NCI-H345 treated with DMSO at 0.1 percent for 48 hours (cell line): ENCODE measurements at regions not wholly inside any gene's neighbourhood (a gene's known extent, or its start where the extent isn't known, plus 50 kb on each side); places are given as distances from the start of the nearest gene placed in this dataset.
"Not testable (repeated sequence)": the region's sequence is repeated elsewhere in the genome, so short reads cannot be mapped to it uniquely, and the experiment has no call there.

Experiments
- DNase-seq: peaks from one replicate; lab custom pipeline; 2025; ENCODE audit not compliant: unreplicated experiment; lab: John Stamatoyannopoulos, UW

GRCh38 chr1:4462831-4463484 lies 191.5 kb upstream of the AJAP1 start:
- DNase-seq, result no peak

GRCh38 chr1:4463631-4464030 lies 190.8 kb upstream of the AJAP1 start:
- no peak for DNase-seq

- DNase-seq, result no peak
Observed at GRCh38 chr1:4464478-4464877, 189.9 kb upstream of the AJAP1 start.

- DNase-seq, result no peak
Observed at GRCh38 chr1:4467241-4467640, 187.2 kb upstream of the AJAP1 start.

GRCh38 chr1:4468386-4468785 lies 186.0 kb upstream of the AJAP1 start:
- no peak for DNase-seq

- DNase-seq, result no peak
Observed at GRCh38 chr1:4468804-4469514, 185.4 kb upstream of the AJAP1 start.

- no peak for DNase-seq
Observed at GRCh38 chr1:4476394-4476793, 178.0 kb upstream of the AJAP1 start.

GRCh38 chr1:4481451-4481850 lies 173.0 kb upstream of the AJAP1 start:
- DNase-seq, result no peak

- DNase-seq, result no peak
Observed at GRCh38 chr1:4482526-4482925, 171.9 kb upstream of the AJAP1 start.

GRCh38 chr1:4483021-4483625 lies 171.3 kb upstream of the AJAP1 start:
- no peak for DNase-seq

GRCh38 chr1:4485398-4485797 lies 169.0 kb upstream of the AJAP1 start:
- DNase-seq, result peak; percentile 35

- DNase-seq, result no peak
Observed at GRCh38 chr1:4485878-4486277, 168.5 kb upstream of the AJAP1 start.

- DNase-seq, result no peak
Observed at GRCh38 chr1:4486408-4487120, 167.8 kb upstream of the AJAP1 start.

- no peak for DNase-seq
Observed at GRCh38 chr1:4488018-4488417, 166.4 kb upstream of the AJAP1 start.

- no peak for DNase-seq
Observed at GRCh38 chr1:4489486-4489885, 164.9 kb upstream of the AJAP1 start.

- DNase-seq, result not testable (repeated sequence)
Observed at GRCh38 chr1:4489992-4490391, 164.4 kb upstream of the AJAP1 start.

- no peak for DNase-seq
Observed at GRCh38 chr1:4494027-4494426, 160.4 kb upstream of the AJAP1 start.

GRCh38 chr1:4494558-4494957 lies 159.9 kb upstream of the AJAP1 start:
- DNase-seq, result no peak

GRCh38 chr1:4495809-4496208 lies 158.6 kb upstream of the AJAP1 start:
- DNase-seq, result no peak

- no peak for DNase-seq
Observed at GRCh38 chr1:4500441-4500840, 154.0 kb upstream of the AJAP1 start.

GRCh38 chr1:4506591-4506990 lies 147.8 kb upstream of the AJAP1 start:
- no peak for DNase-seq

- DNase-seq, result no peak
Observed at GRCh38 chr1:4509206-4509605, 145.2 kb upstream of the AJAP1 start.
